GM18858 (cell line): ENCODE measurements at regions not wholly inside any gene's neighbourhood (a gene's known extent, or its start where the extent isn't known, plus 50 kb on each side); places are given as distances from the start of the nearest gene placed in this dataset.

Experiments used
- ATAC-seq: cut with Tn5 transposase; IDR thresholded peaks from one replicate; pipeline ENCODE4 v1.9.1; 2021; ENCODE audit not compliant: unreplicated experiment

GRCh38 chr1:63115527-63115926 is 206.8 kb upstream of the FOXD3 start:
- ATAC-seq = no peak

- no peak for ATAC-seq
Measured at GRCh38 chr1:63116016-63116415, 206.4 kb upstream of the FOXD3 start.

- no peak for ATAC-seq
Measured at GRCh38 chr1:63119575-63120155, 202.7 kb upstream of the FOXD3 start.

DNA sequence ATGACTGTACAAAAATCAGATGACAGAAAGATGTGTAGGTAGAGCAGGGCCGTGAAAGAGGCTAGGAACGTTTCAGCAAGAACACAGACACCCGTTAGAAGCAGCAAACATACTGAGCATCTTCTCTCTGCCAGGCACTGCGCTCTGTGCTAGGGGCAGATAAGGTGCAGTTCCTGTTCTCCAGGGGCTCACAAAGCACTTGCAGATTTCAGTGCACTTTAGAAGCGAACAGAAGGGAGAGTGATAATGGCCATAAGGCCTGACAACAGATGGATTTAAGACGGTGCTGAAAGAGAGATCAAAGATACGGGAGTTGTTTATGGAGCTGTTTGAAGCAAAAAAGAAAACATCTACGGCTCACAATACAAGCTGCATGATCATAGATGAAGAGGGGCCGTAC is 200.3 kb upstream of the FOXD3 start:
- no peak for ATAC-seq

DNA sequence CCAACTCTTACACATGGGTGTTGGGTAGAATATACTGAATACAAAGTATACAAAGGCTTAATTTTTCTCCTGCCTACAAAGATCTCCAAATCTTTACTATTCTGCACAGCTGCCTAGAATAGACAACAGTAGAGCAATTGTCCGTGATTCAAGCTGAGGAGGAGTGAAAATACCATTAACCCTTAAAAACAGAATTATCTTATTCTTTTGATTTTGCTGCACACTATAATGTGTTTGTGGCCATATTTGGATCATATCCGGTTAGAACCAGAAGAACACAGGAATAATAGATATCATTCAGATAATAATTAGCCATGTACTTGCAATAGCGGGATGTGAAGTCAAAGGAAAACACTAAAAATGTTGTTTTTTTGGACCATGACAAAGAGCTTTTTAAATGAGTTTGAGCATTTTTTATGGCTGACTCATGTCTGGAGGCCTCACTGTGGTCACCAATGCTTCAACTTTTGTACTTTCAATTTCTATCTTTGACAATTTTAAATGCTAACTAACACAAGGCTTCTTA is 197.6 kb upstream of the FOXD3 start:
- ATAC-seq = peak; percentile 83

- no peak for ATAC-seq
Measured at GRCh38 chr1:63126104-63126503, 196.3 kb upstream of the FOXD3 start.

DNA sequence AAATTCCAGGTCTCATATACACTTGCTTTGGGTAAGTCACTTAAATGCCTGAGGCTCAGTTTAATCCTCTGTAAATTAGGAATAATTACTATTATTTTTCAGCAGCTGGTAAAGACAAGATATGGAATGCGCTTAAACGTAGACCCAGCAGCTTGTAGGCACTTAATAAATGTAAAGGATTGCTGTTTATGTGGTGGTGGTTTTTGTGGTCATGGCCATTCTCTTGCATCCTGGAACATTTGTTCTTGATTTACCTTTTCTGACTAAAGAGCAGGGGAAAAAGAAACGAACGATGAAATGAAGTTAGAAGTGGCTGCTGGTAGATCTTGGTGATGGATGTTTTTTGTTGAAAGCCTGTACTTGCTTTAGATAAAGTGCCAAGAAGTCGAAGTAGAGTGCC is 195.0 kb upstream of the FOXD3 start:
- ATAC-seq = no peak

- ATAC-seq = no peak
Measured at GRCh38 chr1:63128556-63128955, 193.8 kb upstream of the FOXD3 start.

- no peak for ATAC-seq
Measured at GRCh38 chr1:63129184-63129583, 193.2 kb upstream of the FOXD3 start.

GRCh38 chr1:63129855-63130254 is 192.5 kb upstream of the FOXD3 start:
- ATAC-seq = no peak

GRCh38 chr1:63134501-63135173 is 187.7 kb upstream of the FOXD3 start:
- ATAC-seq = no peak

DNA sequence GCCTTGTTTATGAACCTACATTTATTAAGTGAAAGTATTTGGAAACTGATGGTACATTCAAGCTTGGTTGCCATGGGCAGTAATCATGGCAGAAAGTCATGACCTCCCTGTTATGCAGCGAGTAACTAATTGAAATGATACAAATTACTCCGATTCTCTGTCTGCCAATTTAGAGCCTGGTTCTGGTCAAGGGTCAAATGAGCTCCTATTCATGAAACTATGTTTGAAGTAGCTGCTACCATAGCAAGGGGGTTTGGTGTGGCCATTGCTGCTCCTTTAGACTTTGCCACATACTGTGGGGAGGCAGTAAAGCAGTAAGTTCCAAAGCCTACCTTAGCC is 187.2 kb upstream of the FOXD3 start:
- no peak for ATAC-seq

GRCh38 chr1:63135801-63136200 is 186.6 kb upstream of the FOXD3 start:
- no peak for ATAC-seq

- no peak for ATAC-seq
Measured at GRCh38 chr1:63142001-63142400, 180.4 kb upstream of the FOXD3 start.

GRCh38 chr1:63143482-63143881 is 178.9 kb upstream of the FOXD3 start:
- ATAC-seq = no peak

DNA sequence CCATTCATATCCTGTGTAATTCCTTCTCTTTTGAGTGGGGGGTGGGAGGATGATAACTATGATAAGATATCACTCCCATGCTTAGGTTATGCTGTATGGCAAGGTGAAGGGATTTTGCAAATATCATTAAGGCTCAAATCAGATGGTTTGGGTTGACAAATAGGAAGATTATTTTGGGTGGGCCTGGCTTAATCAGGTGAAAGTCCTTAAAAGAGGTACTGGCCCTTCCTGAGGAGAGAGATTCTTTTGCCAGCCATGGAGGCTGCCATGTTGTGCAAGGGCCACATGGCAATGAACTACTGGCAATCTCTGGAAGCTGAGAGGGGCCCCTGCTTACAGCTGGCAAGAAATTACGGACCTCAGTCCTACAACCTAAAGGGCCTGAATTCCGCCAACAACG is 174.6 kb upstream of the FOXD3 start:
- no peak for ATAC-seq

DNA sequence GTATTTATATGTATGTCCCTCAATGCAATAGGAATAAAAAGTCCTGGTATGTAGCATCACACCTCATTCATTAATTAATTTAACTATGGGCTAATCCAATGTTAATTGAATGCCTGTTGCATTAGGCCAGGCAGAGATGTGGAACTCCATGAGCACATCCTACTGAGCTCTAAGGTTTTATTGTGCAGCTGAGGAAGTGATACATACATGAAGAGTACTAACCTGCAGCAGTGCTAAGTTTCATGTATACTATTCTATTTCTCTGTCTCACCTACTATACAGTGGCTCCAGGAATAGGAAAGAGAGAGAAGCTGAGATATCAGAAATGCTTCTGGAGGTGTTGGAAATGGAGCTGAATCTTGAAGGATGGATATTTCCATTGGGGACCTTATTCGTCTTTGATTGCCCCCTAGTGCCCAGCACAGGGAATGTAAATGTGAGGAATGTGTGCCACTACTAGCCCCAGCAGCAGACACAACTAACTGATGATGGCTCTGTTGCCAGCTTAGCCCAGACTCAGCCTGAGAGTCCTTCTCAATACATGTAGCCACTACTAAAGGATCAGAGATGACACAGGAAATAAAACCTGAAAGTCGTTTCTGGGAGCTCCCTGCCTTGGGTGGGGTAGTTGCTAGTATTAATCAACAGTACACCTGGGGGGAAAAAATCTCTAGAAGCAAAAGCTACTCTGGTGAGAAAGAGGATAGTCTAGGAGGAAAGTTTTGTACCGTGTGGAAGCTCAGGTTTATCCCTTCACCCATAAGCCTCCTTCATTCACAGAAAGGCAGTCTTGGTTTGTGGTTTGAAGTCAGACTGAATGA is 173.3 kb upstream of the FOXD3 start:
- peak; percentile 65 for ATAC-seq

DNA sequence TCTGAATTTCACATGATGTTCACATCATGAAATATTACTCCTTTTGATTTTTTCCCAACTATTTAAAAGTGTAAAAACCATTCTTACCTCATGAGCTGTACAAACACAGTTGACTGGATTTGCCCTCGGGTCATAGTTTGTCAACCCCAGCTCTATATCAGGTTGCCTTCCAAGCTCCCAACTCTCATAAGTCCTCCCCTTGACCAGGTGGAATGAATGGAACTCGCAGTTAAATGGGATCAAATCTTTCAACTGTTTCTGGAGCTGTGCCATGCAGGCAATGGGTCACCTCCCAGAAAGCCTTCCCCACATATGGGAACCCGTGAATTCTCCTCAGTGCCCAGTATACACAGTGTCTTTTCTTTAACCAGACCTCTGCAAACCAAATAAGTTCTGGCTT is 169.8 kb upstream of the FOXD3 start:
- no peak for ATAC-seq

- no peak for ATAC-seq
Measured at GRCh38 chr1:63155437-63155836, 166.9 kb upstream of the FOXD3 start.

GRCh38 chr1:63157085-63157484 is 165.3 kb upstream of the FOXD3 start:
- no peak for ATAC-seq

GRCh38 chr1:63169057-63169456 is 153.3 kb upstream of the FOXD3 start:
- no peak for ATAC-seq

DNA sequence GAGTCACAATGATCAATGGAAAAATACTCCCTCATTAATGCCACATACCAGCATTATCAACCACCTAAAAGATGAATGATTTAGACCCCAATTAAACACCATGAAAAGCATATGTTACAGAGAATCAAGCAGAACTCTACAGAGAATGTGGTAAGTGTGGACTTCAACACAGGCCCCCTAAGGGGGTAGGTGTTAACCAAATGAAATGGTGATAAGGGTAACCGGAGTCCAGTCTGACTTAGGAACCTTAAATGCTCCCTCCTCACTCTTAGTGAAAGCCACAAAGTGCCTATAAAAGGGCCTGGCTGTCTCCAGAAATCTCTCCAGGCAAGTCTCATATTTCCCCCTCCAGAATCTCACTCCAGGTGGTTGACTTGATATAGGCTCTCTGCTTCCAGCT is 149.2 kb upstream of the FOXD3 start:
- no peak for ATAC-seq
